ENCODE measurements at regions not wholly inside any gene's neighbourhood (a gene's known extent, or its start where the extent isn't known, plus 50 kb on each side); places are given as distances from the start of the nearest gene placed in this dataset.

GRCh38 chr11:91222830-91223229, 1000.0 kb upstream of the CHORDC1 start:
- no peak for DNase-seq (ENCODE audit: low read depth, low spot score)
- ATAC-seq, result no peak
- CTCF ChIA-PET, result no interaction called here
- intact Hi-C loops (cut with micrococcal nuclease; ENCODE audit: unreplicated experiment) (no loop called here), in situ Hi-C loops (cut with HindIII; ENCODE audit: low pct_unique_long_range_greater_than_20kb, low sequenced_read_pairs) (no loop called here)
- Histone ChIP-seq H3K27me3 (ENCODE audit: control insufficient read depth, insufficient read depth, low read length) (no peaks in the 10 kb centered on the region), H3K27ac (ENCODE audit: low read length) (no peak overlapping the region), H3K9me3 (ENCODE audit: control insufficient read depth, insufficient read depth, low read depth, low read length) (0 out of 2 replicates have a peak, but pooled peaks cover 5% of the 10 kb centered on the region), H3K36me3 (ENCODE audit: control insufficient read depth, insufficient read depth, low read length) (no peaks in the 10 kb centered on the region), H3K4me1 (ENCODE audit: control insufficient read depth, insufficient read depth, low read length) (no peaks in the 10 kb centered on the region), H3K4me3 (ENCODE audit: low read depth in 2 of 2, low read length in 2 of 2) (no peak overlapping the region)
- TF ChIP-seq SIN3A (IDR thresholded peaks at IDR 0.05; ENCODE audit: borderline replicate concordance, insufficient read depth, low read depth, low read length) (no peak), POLR2AphosphoS5 (IDR thresholded peaks at IDR 0.05; ENCODE audit: low read depth, low read length) (no peak), REST (IDR thresholded peaks at IDR 0.05; ENCODE audit: insufficient read depth in 1 of 2, low read depth in 2 of 2, low read length in 1 of 2) (no peak), TCF7L2 (IDR thresholded peaks at IDR 0.05; ENCODE audit: low read depth, low read length) (no peak), CTCF (IDR thresholded peaks at IDR 0.05) (no peak)
- POLR2A ChIA-PET, result no interaction called here
- BruUV-seq (replicated peaks), result no TSS peak

- Histone ChIP-seq H3K9me3 (ENCODE audit: control insufficient read depth, insufficient read depth, low read depth, low read length) (0 out of 2 replicates have a peak, but pooled peaks cover 5% of the 10 kb centered on the region), H3K36me3 (ENCODE audit: control insufficient read depth, insufficient read depth, low read length) (no peaks in the 10 kb centered on the region), H3K4me1 (ENCODE audit: control insufficient read depth, insufficient read depth, low read length) (no peaks in the 10 kb centered on the region), H3K27ac (ENCODE audit: low read length) (no peak overlapping the region), H3K27me3 (ENCODE audit: control insufficient read depth, insufficient read depth, low read length) (no peaks in the 10 kb centered on the region), H3K4me3 (ENCODE audit: low read depth in 2 of 2, low read length in 2 of 2) (no peak overlapping the region)
- no peak for TF ChIP-seq TCF7L2 (IDR thresholded peaks at IDR 0.05; ENCODE audit: low read depth, low read length)
- TF ChIP-seq CTCF (IDR thresholded peaks at IDR 0.05), result no peak
- TF ChIP-seq POLR2AphosphoS5 (IDR thresholded peaks at IDR 0.05; ENCODE audit: low read depth, low read length), result no peak
- no peak for TF ChIP-seq SIN3A (IDR thresholded peaks at IDR 0.05; ENCODE audit: borderline replicate concordance, insufficient read depth, low read depth, low read length)
- ChIA-PET POLR2A (no interaction called here), CTCF (no interaction called here)
- no TSS peak for BruUV-seq (replicated peaks)
- no peak for DNase-seq (ENCODE audit: low read depth, low spot score)
- intact Hi-C loops (cut with micrococcal nuclease; ENCODE audit: unreplicated experiment) (no loop called here), in situ Hi-C loops (cut with HindIII; ENCODE audit: low pct_unique_long_range_greater_than_20kb, low sequenced_read_pairs) (no loop called here)
- ATAC-seq, result no peak
These were observed 997.8 kb upstream of the CHORDC1 start for GRCh38 chr11:91220476-91221202.
